H1 (cell line): ENCODE measurements at regions not wholly inside any gene's neighbourhood (a gene's known extent, or its start where the extent isn't known, plus 50 kb on each side); places are given as distances from the start of the nearest gene placed in this dataset.

ENCODE experiments used
- CTCF ChIA-PET: fragments of 300-600 bp; sonication (Branson Sonifier 250); formaldehyde crosslinking; loops from one replicate; lab custom pipeline; 2021; ENCODE audit not compliant: partially characterized antibody; lab: Charles Lee
- POLR2A ChIA-PET: fragments of 300-600 bp; sonication (Branson Sonifier 250); formaldehyde crosslinking; loops from one replicate; lab custom pipeline; 2021; ENCODE audit warnings: inconsistent platforms; ENCODE audit not compliant: partially characterized antibody; lab: Charles Lee
- DNase-seq, 2 experiments: peaks; one replicate each; pipeline versions ENCODE4 v3.0.0 to v3.0.0-alpha.2; 2010 to 2022; ENCODE audit warnings: low spot score in 2 of 2, low read depth in 1 of 2, mixed read lengths in 1 of 2
- FAIRE-seq: peaks from 2 replicates; lab custom pipeline; 2011; peaks lifted over from hg19 to GRCh38; lab: Jason Lieb, UNC
- H2AFZ ChIP-seq: 2 replicates; pipeline ENCODE4 v1.8.1; 2012; ENCODE audit warnings: low read length, inconsistent platforms
- H2AK5ac ChIP-seq: 2 replicates; pipeline ENCODE4 v1.6.1; 2013; ENCODE audit warnings: low read depth, low read length
- H2BK120ac ChIP-seq: replicated peaks from 2 replicates; pipeline ENCODE3; 2013; ENCODE audit warnings: low read depth, low read length, inconsistent platforms
- H2BK12ac ChIP-seq: 2 replicates; pipeline ENCODE4 v1.6.1; 2013; ENCODE audit warnings: low read depth, low read length
- H2BK15ac ChIP-seq: 2 replicates; pipeline ENCODE4 v1.6.1; 2013; ENCODE audit warnings: low read length
- H2BK20ac ChIP-seq: 2 replicates; pipeline ENCODE4 v1.6.1; 2013; ENCODE audit warnings: low read length
- H2BK5ac ChIP-seq: 2 replicates; pipeline ENCODE4 v1.6.1; 2013; ENCODE audit warnings: low read depth, low read length
- H3K14ac ChIP-seq: 2 replicates; pipeline ENCODE4 v1.6.1; 2013; ENCODE audit warnings: inconsistent platforms; ENCODE audit not compliant: insufficient read length
- H3K18ac ChIP-seq: 2 replicates; pipeline ENCODE4 v1.6.1; 2013; ENCODE audit warnings: low read length; ENCODE audit errors: extremely low read depth
- H3K23ac ChIP-seq: 2 replicates; pipeline ENCODE4 v1.6.1; 2013; ENCODE audit warnings: inconsistent platforms; ENCODE audit not compliant: insufficient read length
- H3K23me2 ChIP-seq: 2 replicates; pipeline ENCODE4 v1.6.1; 2013; ENCODE audit warnings: low read depth, low read length
- H3K27ac ChIP-seq: 2 replicates; pipeline ENCODE4 v1.6.1; 2011; ENCODE audit warnings: low read depth, low read length, inconsistent platforms
- H3K27me3 ChIP-seq, 4 experiments: replicated peaks in 1 of 4; 1 replicate in 1 of 4; 2 replicates in 3 of 4; pipeline versions ENCODE4 v1.6.1 to v1.8.1; 2011 to 2013; ENCODE audit warnings: low read length in 3 of 4, mild to moderate bottlenecking in 3 of 4, inconsistent platforms in 2 of 4, mixed read lengths in 2 of 4, moderate library complexity in 1 of 4; ENCODE audit not compliant: control insufficient read depth in 3 of 4, insufficient read depth in 3 of 4; ENCODE audit errors: extremely low read depth in 1 of 4
- H3K36me3 ChIP-seq, 4 experiments: 2 replicates each; pipeline versions ENCODE4 v1.6.1 to v1.8.1; 2011 to 2013; ENCODE audit warnings: mild to moderate bottlenecking in 4 of 4, low read length in 3 of 4, moderate library complexity in 2 of 4, control low read depth in 1 of 4, inconsistent platforms in 1 of 4; ENCODE audit not compliant: insufficient read depth in 4 of 4, control insufficient read depth in 2 of 4
- H3K4ac ChIP-seq: replicated peaks from 2 replicates; pipeline ENCODE3; 2013; ENCODE audit warnings: low read length, low read depth, mixed read lengths, inconsistent platforms; ENCODE audit not compliant: insufficient read length
- H3K4me1 ChIP-seq, 4 experiments: replicated peaks in 1 of 4; 1 replicate in 1 of 4; 2 replicates in 3 of 4; pipeline versions ENCODE4 v1.6.1 to v1.8.1; 2011 to 2013; ENCODE audit warnings: low read length in 3 of 4, inconsistent platforms in 2 of 4, mixed read lengths in 1 of 4; ENCODE audit not compliant: insufficient read depth in 4 of 4, control insufficient read depth in 3 of 4
- H3K4me2 ChIP-seq, 2 experiments: 2 replicates each; pipeline versions ENCODE4 v1.6.1 to v1.8.1; 2011 to 2013; ENCODE audit warnings: low read depth in 2 of 2, low read length in 2 of 2, control low read depth in 1 of 2, inconsistent platforms in 1 of 2, mild to moderate bottlenecking in 1 of 2; ENCODE audit not compliant: insufficient read depth in 1 of 2
- H3K4me3 ChIP-seq, 4 experiments: fragments of 200-600, 300-600 bp in 1 of 4; sonication (generic), shearing (Covaris generic), sonication (Bioruptor Twin) in 1 of 4; 2 replicates each; pipeline versions ENCODE4 v1.5.1 to v1.8.1; 2011 to 2016; ENCODE audit warnings: low read length in 4 of 4, low read depth in 3 of 4, control low read depth in 2 of 4, inconsistent platforms in 2 of 4, mild to moderate bottlenecking in 2 of 4, mixed read lengths in 1 of 4, moderate library complexity in 1 of 4; ENCODE audit not compliant: insufficient read depth in 2 of 4; ENCODE audit errors: extremely low read depth in 1 of 4
- H3K56ac ChIP-seq: replicated peaks from 2 replicates; pipeline ENCODE3; 2013; ENCODE audit warnings: low read depth, mild to moderate bottlenecking, mixed read lengths, low read length, inconsistent platforms; ENCODE audit not compliant: insufficient read length
- H3K79me1 ChIP-seq: 2 replicates; pipeline ENCODE4 v1.6.1; 2013; ENCODE audit warnings: low read depth, low read length, control low read depth
- H3K79me2 ChIP-seq, 2 experiments: 2 replicates each; pipeline versions ENCODE4 v1.6.1 to v1.8.1; 2012 to 2013; ENCODE audit warnings: low read length in 2 of 2, mild to moderate bottlenecking in 2 of 2, inconsistent platforms in 1 of 2; ENCODE audit not compliant: insufficient read depth in 2 of 2, control insufficient read depth in 1 of 2
- H3K9ac ChIP-seq, 4 experiments: replicated peaks in 1 of 4; 1 replicate in 1 of 4; 2 replicates in 3 of 4; pipeline versions ENCODE4 v1.6.1 to v1.8.1; 2011 to 2013; ENCODE audit warnings: low read depth in 3 of 4, low read length in 3 of 4, control low read depth in 2 of 4, mild to moderate bottlenecking in 2 of 4, moderate library complexity in 2 of 4, inconsistent platforms in 1 of 4; ENCODE audit errors: extremely low read depth in 1 of 4
- H3K9me3 ChIP-seq, 2 experiments: 2 replicates each; pipeline versions ENCODE4 v1.6.1 to v1.8.1; 2012 to 2013; ENCODE audit warnings: mild to moderate bottlenecking in 2 of 2, moderate library complexity in 2 of 2, control low read depth in 1 of 2, inconsistent platforms in 1 of 2, low read depth in 1 of 2, low read length in 1 of 2, mixed read lengths in 1 of 2; ENCODE audit not compliant: insufficient read depth in 2 of 2
- H4K20me1 ChIP-seq, 2 experiments: replicated peaks in 1 of 2; 2 replicates each; pipeline versions ENCODE3 to v1.8.1; 2011 to 2013; ENCODE audit warnings: inconsistent platforms in 2 of 2, low read length in 2 of 2, mild to moderate bottlenecking in 1 of 2; ENCODE audit not compliant: insufficient read depth in 2 of 2, control insufficient read depth in 1 of 2
- H4K5ac ChIP-seq: 2 replicates; pipeline ENCODE4 v1.6.1; 2013; ENCODE audit warnings: low read length, low read depth, mixed read lengths, inconsistent platforms; ENCODE audit not compliant: insufficient read length
- H4K8ac ChIP-seq: 2 replicates; pipeline ENCODE4 v1.8.0; 2013; ENCODE audit warnings: mild to moderate bottlenecking, moderate library complexity, low read length, inconsistent platforms; ENCODE audit not compliant: insufficient read depth; ENCODE audit errors: extremely low read depth
- H4K91ac ChIP-seq: replicated peaks from 2 replicates; pipeline ENCODE3; 2013; ENCODE audit warnings: low read length, mixed read lengths, inconsistent platforms; ENCODE audit not compliant: insufficient read length
- WGBS, 2 experiments: shearing (Covaris generic) in 1 of 2; methylation state at CpG; one replicate each; pipeline versions ENCODE4 v1.1.6 to v1.1.7; 2013 to 2015; ENCODE audit warnings: low lambda C conversion rate in 2 of 2, mixed read lengths in 2 of 2, inconsistent platforms in 1 of 2, low coverage in 1 of 2, missing lambda C conversion rate in 1 of 2; ENCODE audit not compliant: insufficient replicate concordance in 2 of 2, insufficient coverage in 1 of 2, insufficient read length in 1 of 2; ENCODE audit errors: extremely low coverage in 1 of 2, missing lambda C conversion rate in 1 of 2; 5-methylcytosine and 5-hydroxymethylcytosine counted together

GRCh38 chr5:103745353-103746065 lies 182.9 kb upstream of the NUDT12 start:
- 94% methylated on average over 2 of the region's 2 CpGs; no CpG with 5 or more reads in 1 of the 2 experiments for WGBS, 2 experiments
- Histone ChIP-seq H2BK15ac (no peak overlapping the region), H4K5ac (no peak overlapping the region), H3K4me3 (no peak overlapping the region), H3K4ac (no peak overlapping the region), H4K20me1 (no peaks in the 10 kb centered on the region), H4K91ac (no peak overlapping the region), H3K36me3 (no peaks in the 10 kb centered on the region), H3K23ac (no peak overlapping the region), H3K4me2 (no peak overlapping the region), H3K79me2 (no peaks in the 10 kb centered on the region), H3K9ac (no peak overlapping the region), H3K27me3 (no peaks in the 10 kb centered on the region), H3K14ac (no peak overlapping the region), H2BK20ac (no peak overlapping the region), H2AFZ (no peak overlapping the region), H2BK12ac (no peak overlapping the region), H2BK5ac (no peak overlapping the region), H4K8ac (no peak overlapping the region), H2BK120ac (no peak overlapping the region), H3K18ac (no peak overlapping the region), H3K79me1 (no peaks in the 10 kb centered on the region), H3K9me3 (no peaks in the 10 kb centered on the region), H3K23me2 (no peaks in the 10 kb centered on the region), H3K56ac (no peak overlapping the region), H3K4me1 (no peaks in the 10 kb centered on the region), H2AK5ac (no peak overlapping the region), H3K27ac (no peak overlapping the region)
- DNase-seq (no peak), FAIRE-seq (no peak)
- CTCF ChIA-PET = no interaction called here
- POLR2A ChIA-PET = no interaction called here
